Right ventricle myocardium superior (tissue), 1 donor: ENCODE measurements at regions not wholly inside any gene's neighbourhood (a gene's known extent, or its start where the extent isn't known, plus 50 kb on each side); places are given as distances from the start of the nearest gene placed in this dataset.
"Not testable (repeated sequence)": the region's sequence is repeated elsewhere in the genome, so short reads cannot be mapped to it uniquely, and the experiment has no call there.

ENCODE experiments used
- ATAC-seq: fragments of 200-7000 bp; cut with Tn5 transposase; one replicate; pipeline ENCODE4 v1.9.1; 2020; ENCODE audit warnings: mild to moderate bottlenecking; ENCODE audit not compliant: poor library complexity
- DNase-seq: peaks from one replicate; pipeline ENCODE4 v3.0.0-alpha.2; 2020
- intact Hi-C: fragments of 100-400 bp; cut with DNase I; formaldehyde crosslinking; loops from one replicate; pipeline ENCODE4 v1.11.2; 2022
- donor health status: DM: no; HTN: yes; CAD: no; lungs with severe emphysema.

DNA sequence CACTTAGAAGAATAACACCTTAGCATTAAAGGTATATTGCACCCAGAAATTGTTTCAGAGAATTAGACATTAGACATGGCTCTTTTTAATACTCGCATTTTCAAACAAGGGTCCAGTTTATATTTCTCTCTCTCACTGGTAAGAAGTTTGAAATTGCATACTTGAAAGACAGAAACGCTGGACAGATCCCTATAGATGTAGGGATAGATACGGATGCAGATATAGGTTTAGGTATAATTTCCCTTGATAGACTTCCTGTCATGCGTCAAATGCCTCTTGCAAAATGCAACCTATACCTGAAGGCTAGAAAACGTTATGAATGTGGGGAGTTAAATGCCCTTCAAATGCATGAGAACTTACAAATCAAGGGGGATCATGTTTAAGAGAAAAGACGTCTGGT, 99.4 kb upstream of the BCL6 start:
- intact Hi-C loops, result no loop called here
- ATAC-seq (no peak), DNase-seq (no peak)

GRCh38 chr3:187845826-187846225, 100.6 kb upstream of the BCL6 start:
- no peak for DNase-seq
- intact Hi-C loops, result no loop called here
- ATAC-seq, result no peak

GRCh38 chr3:187848401-187848800, 103.1 kb upstream of the BCL6 start:
- ATAC-seq, result no peak
- DNase-seq, result no peak
- intact Hi-C loops, result no loop called here

DNA sequence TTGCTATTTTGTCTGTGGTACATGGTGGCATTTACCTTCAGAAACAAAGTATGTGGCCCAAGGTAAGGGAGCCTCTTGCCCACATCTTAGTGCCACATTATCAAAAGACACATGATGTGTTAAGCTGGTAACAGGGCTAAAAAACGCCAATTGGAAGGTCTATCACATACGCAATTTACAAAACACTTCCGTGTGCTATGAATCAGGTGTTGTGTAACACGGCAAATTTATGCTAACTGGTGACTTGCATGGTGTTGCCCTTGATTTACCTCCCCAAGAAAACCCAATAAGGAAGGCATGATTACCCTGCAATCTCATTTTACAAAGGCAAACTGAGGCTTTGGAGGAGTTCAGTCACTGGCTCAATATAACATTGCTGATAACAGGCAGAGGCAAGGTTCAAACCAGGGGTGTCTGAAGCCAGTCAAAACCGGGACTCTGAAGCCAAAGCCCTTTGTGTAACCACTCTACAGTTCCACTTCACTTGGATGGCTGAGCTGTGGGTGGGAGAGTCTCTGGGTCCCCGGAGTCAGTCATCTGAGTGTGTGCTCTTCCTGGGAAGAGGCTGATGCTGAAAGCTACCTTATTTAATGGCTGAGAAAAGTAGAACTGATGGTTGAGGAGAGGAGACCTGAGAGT, 103.9 kb upstream of the BCL6 start:
- DNase-seq, result no peak
- no peak for ATAC-seq
- intact Hi-C loops, result no loop called here

DNA sequence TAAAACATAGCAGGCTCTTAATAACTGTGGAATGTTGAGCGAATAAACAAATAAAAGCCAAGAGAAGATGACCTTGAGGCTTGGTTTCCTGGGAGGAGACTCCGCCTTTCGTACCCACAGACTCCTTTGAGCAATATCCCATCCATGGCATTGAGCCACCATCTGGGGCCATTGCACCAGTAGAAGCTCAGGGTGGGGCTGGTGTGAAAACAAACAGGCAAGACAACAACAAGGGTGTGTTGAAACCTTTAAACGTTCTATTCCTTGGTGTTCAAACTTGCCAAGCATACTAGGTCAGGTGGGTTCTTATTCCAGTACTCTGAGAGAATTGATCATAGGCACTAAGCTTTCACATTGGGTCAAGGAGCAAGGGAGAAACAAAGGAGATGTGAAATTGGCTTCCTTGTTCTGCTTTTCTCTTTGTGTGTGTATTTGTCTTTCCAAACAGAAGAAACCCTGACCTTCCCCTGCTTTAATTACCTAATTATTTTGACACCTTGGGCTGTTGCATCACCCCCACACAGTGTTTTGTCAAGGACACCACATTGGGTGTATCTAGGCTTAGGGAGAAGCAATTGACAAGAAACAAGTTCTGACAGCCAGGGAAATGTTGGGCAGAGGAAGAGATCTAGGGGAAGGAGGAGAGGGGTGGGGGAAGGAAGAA, 105.1 kb upstream of the BCL6 start:
- intact Hi-C loops, result no loop called here
- peak; percentile 47 for DNase-seq
- peak; percentile 36 for ATAC-seq

DNA sequence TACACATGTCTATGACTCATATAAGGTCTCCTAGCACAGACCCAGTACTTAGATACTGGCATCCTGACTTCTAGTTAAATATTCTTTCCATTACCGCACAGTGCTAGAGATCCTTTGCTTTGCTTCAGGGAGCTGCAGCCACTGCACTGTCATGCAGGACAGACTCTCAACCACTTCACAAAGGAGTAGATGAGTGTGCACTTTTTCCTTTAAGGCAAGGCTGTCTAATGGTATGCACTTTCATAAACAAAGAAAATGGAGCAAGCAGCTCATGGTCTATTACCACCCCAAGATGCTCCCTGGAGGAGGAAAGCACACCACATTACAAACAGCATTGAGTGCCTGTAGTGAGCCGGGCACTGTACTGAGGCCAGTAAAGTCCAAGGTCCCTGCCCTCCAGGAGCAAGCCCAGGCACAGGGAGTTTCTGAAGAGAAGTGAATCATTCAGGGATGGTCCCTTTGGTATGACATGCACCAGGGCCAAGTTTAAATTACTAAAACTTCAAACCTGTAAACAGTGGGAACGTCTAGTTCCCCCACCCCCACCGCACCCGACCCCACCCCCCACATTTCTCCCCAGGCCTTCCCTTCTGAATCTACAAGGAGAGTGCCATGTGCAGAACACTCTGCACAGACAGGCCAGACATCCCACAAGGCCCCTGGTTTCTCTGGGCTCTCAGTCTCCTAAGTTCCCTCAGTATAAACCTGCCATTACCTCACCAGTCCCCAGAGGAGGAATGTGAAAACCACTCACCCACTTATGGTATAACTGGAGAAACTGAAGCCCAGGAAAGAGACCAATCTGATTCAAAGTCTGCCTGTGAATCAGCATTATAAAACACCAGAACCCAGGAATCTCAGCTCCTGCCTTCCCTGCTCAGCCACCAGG, 107.8 kb upstream of the BCL6 start:
- intact Hi-C loops, result no loop called here
- ATAC-seq (no peak), DNase-seq (no peak)

DNA sequence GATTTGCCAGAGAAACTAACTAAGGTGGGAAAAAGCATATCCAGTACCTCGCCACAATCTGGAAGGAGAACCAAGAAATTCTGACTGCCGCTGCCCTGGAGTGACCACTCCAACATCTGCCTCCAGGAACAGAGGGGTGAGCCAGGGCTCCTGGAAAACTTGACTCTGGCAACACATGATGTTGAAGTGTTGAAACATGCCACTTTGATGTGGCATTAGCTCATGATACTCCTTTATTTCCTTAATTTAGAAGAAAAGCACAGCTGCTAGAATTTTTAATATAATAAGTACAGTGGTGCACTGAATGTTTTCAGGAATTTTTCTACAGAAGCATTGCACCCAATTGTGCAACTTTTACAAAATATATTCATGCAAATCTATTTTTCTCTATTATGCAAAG, 109.9 kb upstream of the BCL6 start:
- peak; percentile 48 for ATAC-seq
- intact Hi-C loops, result no loop called here

GRCh38 chr3:187856555-187856954, 111.3 kb upstream of the BCL6 start:
- intact Hi-C loops, result no loop called here
- DNase-seq, result no peak
- ATAC-seq, result no peak

More for the DNA sequence above, 109.9 kb upstream of the BCL6 start:
- no peak for DNase-seq

- ATAC-seq (peak; percentile 53), DNase-seq (no peak)
- intact Hi-C loops, result no loop called here
These were observed 112.8 kb upstream of the BCL6 start for GRCh38 chr3:187858041-187858440.

DNA sequence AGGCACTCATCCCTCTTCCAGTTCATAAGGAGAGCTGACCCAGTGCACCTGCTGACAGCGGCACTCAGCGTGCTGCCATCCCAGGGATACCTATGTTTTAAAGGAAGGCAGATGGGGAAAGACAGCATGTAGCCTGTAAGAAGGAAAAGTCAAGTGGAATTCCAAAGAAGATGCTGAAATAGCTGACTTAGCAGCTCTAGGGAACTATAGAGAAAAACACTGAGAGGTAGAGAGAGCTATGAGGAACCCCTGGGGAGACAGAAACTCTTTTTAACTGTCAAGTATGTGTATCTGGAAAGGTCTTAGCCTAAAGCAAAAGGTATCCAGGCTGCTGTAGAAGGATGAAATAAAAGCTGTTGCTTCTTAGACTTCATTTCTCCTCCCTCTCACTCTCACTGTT, 113.4 kb upstream of the BCL6 start:
- intact Hi-C loops, result no loop called here
- ATAC-seq (no peak), DNase-seq (no peak)

- ATAC-seq, intact Hi-C loops, DNase-seq: not testable (repeated sequence)
These were observed 117.5 kb upstream of the BCL6 start for GRCh38 chr3:187862701-187863277.

GRCh38 chr3:187870360-187871203, 125.3 kb upstream of the BCL6 start:
- DNase-seq (no peak), ATAC-seq (no peak)
- intact Hi-C loops, result no loop called here

GRCh38 chr3:187871204-187871591, 125.9 kb upstream of the BCL6 start:
- no peak for ATAC-seq
- DNase-seq, result no peak
- intact Hi-C loops, result no loop called here

- DNase-seq, result no peak
- ATAC-seq, result no peak
- intact Hi-C loops, result no loop called here
These were observed 126.6 kb upstream of the BCL6 start for GRCh38 chr3:187871848-187872247.

- intact Hi-C loops, result no loop called here
- no peak for DNase-seq
- no peak for ATAC-seq
These were observed 128.6 kb upstream of the BCL6 start for GRCh38 chr3:187873843-187874242.

- intact Hi-C loops, result no loop called here
- DNase-seq (no peak), ATAC-seq (no peak)
These were observed 130.6 kb upstream of the BCL6 start for GRCh38 chr3:187875863-187876262.

- no peak for ATAC-seq
- intact Hi-C loops, result no loop called here
- no peak for DNase-seq
These were observed 133.7 kb upstream of the BCL6 start for GRCh38 chr3:187878772-187879518.

DNA sequence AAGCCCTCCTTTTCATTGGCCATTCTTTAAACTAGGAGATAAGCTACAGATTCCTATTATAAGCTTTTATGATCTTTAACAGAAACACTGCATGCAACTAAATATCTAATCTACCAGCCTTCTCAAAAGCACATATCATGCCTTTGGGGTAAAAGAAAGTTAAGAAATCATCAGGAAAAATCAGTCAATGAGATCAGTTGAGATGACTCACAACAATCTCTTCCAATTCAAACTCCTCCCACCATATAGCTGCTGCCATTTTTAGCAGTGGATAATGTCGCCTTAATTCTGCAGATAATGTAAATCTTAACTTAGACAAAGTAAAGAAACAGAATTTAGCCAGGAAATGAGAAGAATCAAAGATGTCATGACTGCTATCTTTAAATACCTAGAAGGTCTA, 135.2 kb upstream of the BCL6 start:
- no peak for ATAC-seq
- no peak for DNase-seq
- intact Hi-C loops, result no loop called here
